ENCODE measurements at regions not wholly inside any gene's neighbourhood (a gene's known extent, or its start where the extent isn't known, plus 50 kb on each side); places are given as distances from the start of the nearest gene placed in this dataset.
A peak's percentile ranks its signal among the peaks of the same experiment; 100 is the strongest.

DNA sequence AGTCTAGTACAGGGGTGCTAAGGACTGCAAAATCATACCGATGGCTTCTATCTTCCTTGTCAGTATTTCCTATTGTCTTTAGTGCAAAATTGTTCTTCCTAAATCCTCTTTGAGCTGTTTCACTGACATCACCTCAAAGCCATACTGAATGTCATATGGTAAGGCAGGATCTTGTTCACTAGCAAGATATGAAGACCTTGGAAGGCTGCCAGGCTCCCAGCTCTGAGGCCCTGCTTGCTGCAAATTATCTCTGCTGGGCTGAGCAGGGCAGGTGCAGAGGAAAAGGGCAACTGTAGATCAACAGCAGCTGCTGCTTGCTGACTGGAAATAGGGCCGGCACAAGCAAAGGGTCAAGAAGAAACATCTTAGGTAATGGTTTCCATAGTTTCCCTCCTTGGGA is 58.2 kb downstream of the PMAIP1 start:
- Histone ChIP-seq H3K4me2 (ENCODE audit: control insufficient read depth, insufficient read depth) (peak overlapping the region; percentile 50; the same call in 1 of the 2 replicates), H3K4me1 (ENCODE audit: control insufficient read depth, insufficient read depth, low read length) (peaks cover 50% of the 10 kb centered on the region), H3K36me3 (ENCODE audit: control insufficient read depth in 2 of 2, insufficient read depth in 2 of 2, low read length in 1 of 2) (no peaks in the 10 kb centered on the region), H3K9ac (ENCODE audit: control insufficient read depth, insufficient read depth, low read length) (no peak overlapping the region), H3K4me3 (no peak overlapping the region), H3K9me3 (replicated peaks; ENCODE audit: control insufficient read depth, insufficient read depth, low read length) (no peaks in the 10 kb centered on the region), H3K27ac (ENCODE audit: control insufficient read depth, insufficient read depth) (peak overlapping the region; percentile 10; the same call in 1 of the 2 replicates), H2AFZ (ENCODE audit: control insufficient read depth, low read depth, low read length) (peak overlapping the region; percentile 69), H3K79me2 (ENCODE audit: control insufficient read depth, insufficient read depth, low read length) (no peaks in the 10 kb centered on the region), H4K20me1 (ENCODE audit: control insufficient read depth, insufficient read depth) (no peaks in the 10 kb centered on the region), H3K27me3 (replicated peaks in 1 of 2; ENCODE audit: control insufficient read depth in 2 of 2, insufficient read depth in 2 of 2, low read length in 1 of 2) (no peaks in the 10 kb centered on the region)
- intact Hi-C loops (cut with micrococcal nuclease; ENCODE audit: unreplicated experiment) (no loop called here), in situ Hi-C loops (cut with MboI) (no loop called here)
- ChIA-PET RAD21 (ENCODE audit: unreplicated experiment) (interaction anchor here (0.9 to 2.0 kb wide), 7 partner anchors 30 to 58 kb away, joined by 3 to 11 read pairs (median 8); partner anchors contain the start of gene PMAIP1), SMC1A (ENCODE audit: uncharacterized antibody, unreplicated experiment) (interaction anchor here (0.7 to 11.8 kb wide), 9 partner anchors 9 to 58 kb away, joined by 3 to 257 read pairs (median 5); partner anchors contain the start of gene PMAIP1), POLR2A (interaction anchor here (0.5 to 2.4 kb wide), 4 partner anchors 30 to 54 kb away, joined by 3 to 9 read pairs (median 4); no protein-coding TSS in a partner anchor), CTCF (interaction anchor here (0.7 to 2.1 kb wide), 4 partner anchors 9 to 116 kb away, joined by 3 to 6 read pairs (median 4); no protein-coding TSS in a partner anchor)
- TF ChIP-seq TCF3 (IDR thresholded peaks at IDR 0.05; ENCODE audit: borderline replicate concordance, insufficient read depth, low read depth, low read length) (peak; percentile 30; the same call in 1 of the 2 replicates), IKZF1 (conservative IDR thresholded peaks at IDR 0.05) (peak; percentile 43), LARP7 (IDR thresholded peaks at IDR 0.05) (no peak), IKZF2 (IDR thresholded peaks at IDR 0.05) (peak in 1 of 2 experiments; percentile 29; a peak in 1 of 4 replicates), DPF2 (IDR thresholded peaks at IDR 0.05) (no peak), JUNB (IDR thresholded peaks at IDR 0.05) (0 out of 2 replicates have a peak, but pooled peaks have one; percentile 11), ETV6 (conservative IDR thresholded peaks at IDR 0.05 in 1 of 2, IDR thresholded peaks at IDR 0.05 in 1 of 2; ENCODE audit: borderline replicate concordance in 1 of 2, low read depth in 1 of 2) (peak in 1 of 2 experiments; percentile 39; a peak in 1 of 4 replicates), GABPA (IDR thresholded peaks at IDR 0.05; ENCODE audit: low read depth) (no peak), NFIC (IDR thresholded peaks at IDR 0.05; ENCODE audit: low read depth, low read length) (peak; percentile 20; the same call in 1 of the 2 replicates), ATF7 (IDR thresholded peaks at IDR 0.05; ENCODE audit: low read depth) (0 out of 2 replicates have a peak, but pooled peaks have one; percentile 13), SREBF2 (IDR thresholded peaks at IDR 0.05; ENCODE audit: low read length) (no peak), EED (IDR thresholded peaks at IDR 0.05; ENCODE audit: low read depth) (peak; percentile 75), TCF12 (IDR thresholded peaks at IDR 0.05; ENCODE audit: low read depth, low read length) (peak; percentile 84), BHLHE40 (IDR thresholded peaks at IDR 0.05; ENCODE audit: borderline replicate concordance in 1 of 2, low read depth in 2 of 2, low read length in 1 of 2) (peak in 1 of 2 experiments; percentile 18; a peak in 1 of 4 replicates)
- FAIRE-seq (peak; percentile 27), DNase-seq (ENCODE audit: low read depth, low spot score) (no peak), ATAC-seq (peak; percentile 43)
- BruUV-seq (replicated peaks): no TSS peak
- WGBS (ENCODE audit: insufficient coverage, insufficient replicate concordance, low lambda C conversion rate, missing lambda C conversion rate): 23% methylated on average over 2 of the region's 2 CpGs

Measured in GM12878 (cell line).